ENCODE measurements at regions not wholly inside any gene's neighbourhood (a gene's known extent, or its start where the extent isn't known, plus 50 kb on each side); places are given as distances from the start of the nearest gene placed in this dataset.

- H3K4me1 ChIP-seq, result no peaks in the 10 kb centered on the region
- TF ChIP-seq, protein P1, sequence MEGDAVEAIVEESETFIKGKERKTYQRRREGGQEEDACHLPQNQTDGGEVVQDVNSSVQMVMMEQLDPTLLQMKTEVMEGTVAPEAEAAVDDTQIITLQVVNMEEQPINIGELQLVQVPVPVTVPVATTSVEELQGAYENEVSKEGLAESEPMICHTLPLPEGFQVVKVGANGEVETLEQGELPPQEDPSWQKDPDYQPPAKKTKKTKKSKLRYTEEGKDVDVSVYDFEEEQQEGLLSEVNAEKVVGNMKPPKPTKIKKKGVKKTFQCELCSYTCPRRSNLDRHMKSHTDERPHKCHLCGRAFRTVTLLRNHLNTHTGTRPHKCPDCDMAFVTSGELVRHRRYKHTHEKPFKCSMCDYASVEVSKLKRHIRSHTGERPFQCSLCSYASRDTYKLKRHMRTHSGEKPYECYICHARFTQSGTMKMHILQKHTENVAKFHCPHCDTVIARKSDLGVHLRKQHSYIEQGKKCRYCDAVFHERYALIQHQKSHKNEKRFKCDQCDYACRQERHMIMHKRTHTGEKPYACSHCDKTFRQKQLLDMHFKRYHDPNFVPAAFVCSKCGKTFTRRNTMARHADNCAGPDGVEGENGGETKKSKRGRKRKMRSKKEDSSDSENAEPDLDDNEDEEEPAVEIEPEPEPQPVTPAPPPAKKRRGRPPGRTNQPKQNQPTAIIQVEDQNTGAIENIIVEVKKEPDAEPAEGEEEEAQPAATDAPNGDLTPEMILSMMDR (IDR thresholded peaks at IDR 0.05; ENCODE audit: low read depth, low read length), result no peak
- no peak for DNase-seq
- H3K9me3 ChIP-seq, result no peaks in the 10 kb centered on the region
- no peaks in the 10 kb centered on the region for H3K27me3 ChIP-seq
- no peak overlapping the region for H3K4me3 ChIP-seq (ENCODE audit: low read depth, low read length)
- no peaks in the 10 kb centered on the region for H3K36me3 ChIP-seq
Measured at GRCh38 chr14:30230719-30231118, 303.1 kb upstream of the PRKD1 start.

DNA sequence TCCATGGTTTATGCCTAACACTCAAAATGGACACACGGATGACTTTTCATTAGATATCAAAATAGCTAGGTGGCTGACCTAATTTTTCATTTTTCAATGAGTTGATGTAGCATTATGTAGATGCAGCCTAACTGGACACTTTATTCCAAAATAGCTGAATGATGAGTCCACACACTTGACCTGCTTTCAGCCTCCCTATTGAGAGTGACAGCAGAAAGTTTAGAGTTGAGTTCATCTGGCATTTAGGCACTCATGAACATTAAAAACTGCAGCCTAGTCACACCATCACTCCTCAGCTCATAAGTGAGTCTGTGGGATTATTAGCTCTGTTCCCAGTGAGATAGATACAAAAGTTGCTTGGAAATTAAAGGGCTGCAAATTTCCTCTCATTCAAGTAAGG, 307.3 kb upstream of the PRKD1 start:
- Histone ChIP-seq H3K4me3 (ENCODE audit: low read depth, low read length) (no peak overlapping the region), H3K27me3 (no peaks in the 10 kb centered on the region), H3K4me1 (no peaks in the 10 kb centered on the region), H3K36me3 (no peaks in the 10 kb centered on the region), H3K9me3 (no peaks in the 10 kb centered on the region)
- TF ChIP-seq, protein P1 (IDR thresholded peaks at IDR 0.05; ENCODE audit: low read depth, low read length), result no peak
- no peak for DNase-seq

GRCh38 chr14:30235485-30235884, 307.8 kb upstream of the PRKD1 start:
- Histone ChIP-seq H3K9me3 (no peaks in the 10 kb centered on the region), H3K36me3 (no peaks in the 10 kb centered on the region), H3K27me3 (no peaks in the 10 kb centered on the region), H3K4me1 (no peaks in the 10 kb centered on the region), H3K4me3 (ENCODE audit: low read depth, low read length) (no peak overlapping the region)
- TF ChIP-seq, protein P1 (IDR thresholded peaks at IDR 0.05; ENCODE audit: low read depth, low read length), result no peak
- DNase-seq, result no peak

GRCh38 chr14:30238936-30239335, 311.3 kb upstream of the PRKD1 start:
- TF ChIP-seq, protein P1 (IDR thresholded peaks at IDR 0.05; ENCODE audit: low read depth, low read length), result no peak
- no peak for DNase-seq
- H3K9me3 ChIP-seq, result no peaks in the 10 kb centered on the region
- no peaks in the 10 kb centered on the region for H3K27me3 ChIP-seq
- no peak overlapping the region for H3K4me3 ChIP-seq (ENCODE audit: low read depth, low read length)
- no peaks in the 10 kb centered on the region for H3K4me1 ChIP-seq
- H3K36me3 ChIP-seq, result no peaks in the 10 kb centered on the region

DNA sequence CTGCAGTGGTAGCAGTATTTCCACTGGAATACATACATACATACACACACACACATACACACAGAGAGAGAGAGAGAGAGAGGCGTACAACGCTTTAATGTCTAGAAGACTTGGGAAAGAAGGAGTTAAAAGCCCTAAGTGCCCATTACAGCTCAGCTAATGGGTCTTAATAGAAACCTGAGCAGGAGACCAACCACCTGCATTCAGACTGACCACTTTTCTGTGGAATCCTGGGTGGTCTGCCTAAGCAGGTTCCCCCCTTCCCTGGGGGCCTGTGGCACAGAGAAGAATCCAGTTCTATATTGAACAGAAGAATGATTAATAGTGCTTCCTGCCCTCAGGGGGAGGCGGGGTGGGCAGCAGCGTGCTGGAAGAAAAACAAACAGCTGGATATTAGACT, 312.4 kb upstream of the PRKD1 start:
- H3K27me3 ChIP-seq, result no peaks in the 10 kb centered on the region
- TF ChIP-seq, protein P1 (IDR thresholded peaks at IDR 0.05; ENCODE audit: low read depth, low read length), result no peak
- H3K36me3 ChIP-seq, result no peaks in the 10 kb centered on the region
- no peak for DNase-seq
- H3K9me3 ChIP-seq, result no peaks in the 10 kb centered on the region
- H3K4me1 ChIP-seq, result no peaks in the 10 kb centered on the region
- no peak overlapping the region for H3K4me3 ChIP-seq (ENCODE audit: low read depth, low read length)

GRCh38 chr14:30240685-30241084, 313.0 kb upstream of the PRKD1 start:
- no peak for DNase-seq
- Histone ChIP-seq H3K4me3 (ENCODE audit: low read depth, low read length) (no peak overlapping the region), H3K27me3 (no peaks in the 10 kb centered on the region), H3K9me3 (no peaks in the 10 kb centered on the region), H3K4me1 (no peaks in the 10 kb centered on the region), H3K36me3 (no peaks in the 10 kb centered on the region)
- TF ChIP-seq, protein P1 (IDR thresholded peaks at IDR 0.05; ENCODE audit: low read depth, low read length), result no peak
